Activated CD4-positive, alpha-beta T cell treated with anti-CD3 and anti-CD28 coated beads for 36 hours (primary cell): ENCODE measurements at regions not wholly inside any gene's neighbourhood (a gene's known extent, or its start where the extent isn't known, plus 50 kb on each side); places are given as distances from the start of the nearest gene placed in this dataset.

Experiments
- ATAC-seq: fragments of 200-7000 bp; cut with Tn5 transposase; one replicate; pipeline ENCODE4 v1.10.0; 2021; ENCODE audit warnings: mild to moderate bottlenecking, moderate library complexity
- CTCF ChIA-PET: fragments of 350-600 bp; sonication (Branson Sonifier 250); formaldehyde crosslinking; loops from one replicate; lab custom pipeline; 2021; ENCODE audit warnings: antibody characterized with exemption; lab: Charles Lee
- POLR2A ChIA-PET: fragments of 350-600 bp; sonication (Branson Sonifier 250); formaldehyde crosslinking; loops from one replicate; lab custom pipeline; 2021; ENCODE audit warnings: antibody characterized with exemption, inconsistent platforms; lab: Charles Lee
- DNase-seq: peaks from one replicate; pipeline ENCODE4 v3.0.0-alpha.2; 2020
- H3K27ac Mint-ChIP-seq: one replicate; pipeline ENCODE4 v1.8.0; 2021; ENCODE audit warnings: mixed read lengths
- H3K27me3 Mint-ChIP-seq: one replicate; pipeline ENCODE4 v1.8.0; 2021; ENCODE audit warnings: mixed read lengths
- H3K36me3 Mint-ChIP-seq: one replicate; pipeline ENCODE4 v1.8.0; 2021; ENCODE audit warnings: low read depth, mixed read lengths
- H3K4me1 Mint-ChIP-seq: one replicate; pipeline ENCODE4 v1.8.0; 2021; ENCODE audit warnings: mixed read lengths
- H3K4me3 Mint-ChIP-seq: one replicate; pipeline ENCODE4 v1.8.0; 2021; ENCODE audit warnings: mild to moderate bottlenecking, moderate library complexity, mixed read lengths
- H3K9me3 Mint-ChIP-seq: one replicate; pipeline ENCODE4 v1.8.0; 2021; ENCODE audit warnings: low read depth, mixed read lengths
- intact Hi-C, 2 experiments: fragments of 100-400 bp; cut with DNase I in 1 of 2; cut with micrococcal nuclease in 1 of 2; formaldehyde crosslinking; loops; one replicate each; pipeline versions ENCODE4 v1.14.2 to v1.15.1; 2022 to 2024; cut with DNase I, micrococcal nuclease

- Mint-ChIP-seq H3K36me3 (peaks cover 8% of the 10 kb centered on the region), H3K27me3 (peaks cover 42% of the 10 kb centered on the region), H3K27ac (no peak overlapping the region), H3K4me3 (no peak overlapping the region), H3K9me3 (peaks cover 18% of the 10 kb centered on the region), H3K4me1 (peaks cover 7% of the 10 kb centered on the region)
- DNase-seq (no peak), ATAC-seq (peak; percentile 51)
- intact Hi-C loops, result no loop called here
- ChIA-PET CTCF (interaction anchor here (0.7 kb wide), 1 partner anchor 65 kb away, joined by 3 read pairs; no protein-coding TSS in a partner anchor), POLR2A (no interaction called here)
Observed at GRCh38 chr2:11997142-11997541, 250.7 kb downstream of the LPIN1 start.

GRCh38 chr2:11998218-11998617 lies 251.8 kb downstream of the LPIN1 start:
- Mint-ChIP-seq H3K4me3 (no peak overlapping the region), H3K9me3 (peaks cover 18% of the 10 kb centered on the region), H3K36me3 (peaks cover 8% of the 10 kb centered on the region), H3K27me3 (peaks cover 47% of the 10 kb centered on the region), H3K27ac (no peak overlapping the region), H3K4me1 (peaks cover 7% of the 10 kb centered on the region)
- ATAC-seq, result no peak
- POLR2A ChIA-PET, result no interaction called here
- CTCF ChIA-PET, result no interaction called here
- intact Hi-C loops, result no loop called here
- no peak for DNase-seq

- Mint-ChIP-seq H3K4me3 (no peak overlapping the region), H3K36me3 (peaks cover 8% of the 10 kb centered on the region), H3K9me3 (peaks cover 18% of the 10 kb centered on the region), H3K4me1 (peaks cover 7% of the 10 kb centered on the region), H3K27ac (no peak overlapping the region), H3K27me3 (peaks cover 44% of the 10 kb centered on the region)
- ATAC-seq (no peak), DNase-seq (no peak)
- ChIA-PET POLR2A (no interaction called here), CTCF (interaction anchor here (1.6 kb wide), 1 partner anchor 12 kb away, joined by 3 read pairs; no protein-coding TSS in a partner anchor)
- intact Hi-C loops, result no loop called here
Observed at GRCh38 chr2:11998626-11999378, 252.4 kb downstream of the LPIN1 start.

- no peak for ATAC-seq
- peaks cover 7% of the 10 kb centered on the region for H3K9me3 Mint-ChIP-seq
- no peak overlapping the region for H3K4me3 Mint-ChIP-seq
- H3K4me1 Mint-ChIP-seq, result peaks cover 21% of the 10 kb centered on the region
- DNase-seq, result no peak
- CTCF ChIA-PET, result no interaction called here
- H3K36me3 Mint-ChIP-seq, result peaks cover 2% of the 10 kb centered on the region
- H3K27ac Mint-ChIP-seq, result no peak overlapping the region
- POLR2A ChIA-PET, result no interaction called here
- intact Hi-C loops, result no loop called here
- peaks cover 51% of the 10 kb centered on the region for H3K27me3 Mint-ChIP-seq
Observed at GRCh38 chr2:12001621-12002020, 255.2 kb downstream of the LPIN1 start.

GRCh38 chr2:12002215-12002614 lies 255.8 kb downstream of the LPIN1 start:
- Mint-ChIP-seq H3K27me3 (peaks cover 55% of the 10 kb centered on the region), H3K9me3 (peaks cover 7% of the 10 kb centered on the region), H3K27ac (no peak overlapping the region), H3K4me1 (peaks cover 22% of the 10 kb centered on the region), H3K4me3 (no peak overlapping the region), H3K36me3 (peaks cover 2% of the 10 kb centered on the region)
- ATAC-seq (no peak), DNase-seq (no peak)
- ChIA-PET CTCF (no interaction called here), POLR2A (no interaction called here)
- intact Hi-C loops, result no loop called here

- CTCF ChIA-PET, result no interaction called here
- Mint-ChIP-seq H3K9me3 (peaks cover 2% of the 10 kb centered on the region), H3K27ac (no peak overlapping the region), H3K27me3 (peaks cover 58% of the 10 kb centered on the region), H3K4me3 (no peak overlapping the region), H3K4me1 (peaks cover 16% of the 10 kb centered on the region), H3K36me3 (peaks cover 2% of the 10 kb centered on the region)
- intact Hi-C loops, result loop anchor here (5.0 kb wide), 2 partner anchors 288 to 713 kb away; partner anchors contain the start of gene TRIB2 (in 2 of the 2)
- POLR2A ChIA-PET, result no interaction called here
- ATAC-seq, result no peak
- DNase-seq, result no peak
Observed at GRCh38 chr2:12004713-12005112, 258.3 kb downstream of the LPIN1 start.

- POLR2A ChIA-PET, result interaction anchor here (0.8 to 0.9 kb wide), 2 partner anchors 32 to 288 kb away, joined by 3 to 4 read pairs; no protein-coding TSS in a partner anchor
- CTCF ChIA-PET, result interaction anchor here (0.7 to 1.7 kb wide), 10 partner anchors 54 to 1001 kb away, joined by 3 to 4 read pairs (median 3); no protein-coding TSS in a partner anchor
- DNase-seq, result peak; percentile 85
- peak; percentile 94 for ATAC-seq
- Mint-ChIP-seq H3K9me3 (no peaks in the 10 kb centered on the region), H3K27me3 (peaks cover 59% of the 10 kb centered on the region), H3K27ac (no peak overlapping the region), H3K36me3 (no peaks in the 10 kb centered on the region), H3K4me1 (peaks cover 16% of the 10 kb centered on the region), H3K4me3 (no peak overlapping the region)
- intact Hi-C loops, result loop anchor here (1.0 to 5.0 kb wide), 4 partner anchors 175 to 711 kb away; partner anchors contain the start of gene TRIB2 (in 2 of the 2)
Observed at GRCh38 chr2:12005886-12006681, 259.7 kb downstream of the LPIN1 start.

GRCh38 chr2:12006850-12007249 lies 260.4 kb downstream of the LPIN1 start:
- intact Hi-C loops, result loop anchor here (1.0 to 5.0 kb wide), 4 partner anchors 176 to 710 kb away; partner anchors contain the start of gene TRIB2 (in 2 of the 2)
- no peak overlapping the region for H3K27ac Mint-ChIP-seq
- peaks cover 16% of the 10 kb centered on the region for H3K4me1 Mint-ChIP-seq
- ChIA-PET POLR2A (interaction anchor here (0.9 kb wide), 1 partner anchor 287 kb away, joined by 3 read pairs; no protein-coding TSS in a partner anchor), CTCF (interaction anchor here (0.6 to 1.7 kb wide), 7 partner anchors 32 to 1001 kb away, joined by 3 to 4 read pairs (median 3); no protein-coding TSS in a partner anchor)
- DNase-seq (no peak), ATAC-seq (no peak)
- H3K27me3 Mint-ChIP-seq, result peaks cover 58% of the 10 kb centered on the region
- H3K36me3 Mint-ChIP-seq, result no peaks in the 10 kb centered on the region
- H3K9me3 Mint-ChIP-seq, result no peaks in the 10 kb centered on the region
- no peak overlapping the region for H3K4me3 Mint-ChIP-seq

- Mint-ChIP-seq H3K36me3 (no peaks in the 10 kb centered on the region), H3K27me3 (peaks cover 56% of the 10 kb centered on the region), H3K27ac (no peak overlapping the region), H3K4me1 (peaks cover 15% of the 10 kb centered on the region), H3K4me3 (no peak overlapping the region), H3K9me3 (no peaks in the 10 kb centered on the region)
- ChIA-PET CTCF (interaction anchor here (0.6 to 1.7 kb wide), 3 partner anchors 31 to 1000 kb away, joined by 3 to 4 read pairs (median 3); no protein-coding TSS in a partner anchor), POLR2A (no interaction called here)
- intact Hi-C loops, result loop anchor here (2.0 to 5.0 kb wide), 3 partner anchors 176 to 710 kb away; partner anchors contain the start of gene TRIB2 (in 2 of the 2)
- no peak for DNase-seq
- no peak for ATAC-seq
Observed at GRCh38 chr2:12007282-12007681, 260.9 kb downstream of the LPIN1 start.

GRCh38 chr2:12008425-12009061 lies 262.1 kb downstream of the LPIN1 start:
- H3K4me3 Mint-ChIP-seq, result no peak overlapping the region
- H3K36me3 Mint-ChIP-seq, result no peaks in the 10 kb centered on the region
- intact Hi-C loops, result loop anchor here (5.0 kb wide), 2 partner anchors 284 to 709 kb away; partner anchors contain the start of gene TRIB2 (in 2 of the 2)
- H3K9me3 Mint-ChIP-seq, result no peaks in the 10 kb centered on the region
- ATAC-seq, result no peak
- H3K27me3 Mint-ChIP-seq, result peaks cover 51% of the 10 kb centered on the region
- no peak for DNase-seq
- no peak overlapping the region for H3K27ac Mint-ChIP-seq
- peaks cover 15% of the 10 kb centered on the region for H3K4me1 Mint-ChIP-seq
- ChIA-PET CTCF (interaction anchor here (0.6 kb wide), 1 partner anchor 89 kb away, joined by 4 read pairs; no protein-coding TSS in a partner anchor), POLR2A (no interaction called here)
